Peyer's patch (tissue), 4 donors: ENCODE measurements at regions not wholly inside any gene's neighbourhood (a gene's known extent, or its start where the extent isn't known, plus 50 kb on each side); places are given as distances from the start of the nearest gene placed in this dataset.

ENCODE experiments used
- DNase-seq, 3 donors: peaks; one replicate each; pipeline ENCODE4 v3.0.0-alpha.2; 2017 to 2019
- H3K27ac ChIP-seq, 4 donors: fragments of 200-600 bp; sonication (generic); one replicate each; pipeline ENCODE4 v1.5.1; 2016 to 2019
- H3K27me3 ChIP-seq, 2 donors: fragments of 200-600 bp; sonication (generic); one replicate each; pipeline ENCODE4 v1.5.1; 2019
- H3K36me3 ChIP-seq, 3 donors: fragments of 200-600 bp; sonication (generic); one replicate each; pipeline ENCODE4 v1.5.1; 2016 to 2019
- H3K4me1 ChIP-seq, 4 donors: fragments of 200-600 bp; sonication (generic); one replicate each; pipeline ENCODE4 v1.5.1; 2016 to 2019
- H3K4me3 ChIP-seq, 4 donors: fragments of 200-600 bp; sonication (generic); 1 replicate in 3 of 4; 2 replicates in 1 of 4; pipeline ENCODE4 v1.5.1; 2016 to 2019; ENCODE audit warnings: mild to moderate bottlenecking in 1 of 4
- H3K9me3 ChIP-seq, 4 donors: fragments of 200-600 bp; sonication (generic); one replicate each; pipeline ENCODE4 v1.5.1; 2016 to 2019; ENCODE audit warnings: mild to moderate bottlenecking in 1 of 4
- CTCF ChIP-seq, 6 experiments: fragments of 450-650 bp in 4 of 6; fragments of 200-600 bp in 2 of 6; sonication (generic) in 1 of 6; IDR thresholded peaks; one replicate each; pipeline ENCODE4 v1.5.1; 2017 to 2019; ENCODE audit warnings: antibody characterized with exemption in 6 of 6, mild to moderate bottlenecking in 3 of 6, moderate library complexity in 1 of 6
- POLR2A ChIP-seq, 2 donors: fragments of 450-650 bp; IDR thresholded peaks; one replicate each; pipeline ENCODE4 v1.5.1; 2017; ENCODE audit warnings: antibody characterized with exemption in 2 of 2, mild to moderate bottlenecking in 2 of 2, moderate library complexity in 2 of 2

GRCh38 chr13:106225126-106225525 lies 310.3 kb downstream of the EFNB2 start:
- DNase-seq, result no peak
- no peaks in the 10 kb centered on the region for H3K9me3 ChIP-seq
- H3K4me3 ChIP-seq, result no peak overlapping the region
- no peak for TF ChIP-seq CTCF (IDR thresholded peaks at IDR 0.05)
- TF ChIP-seq POLR2A (IDR thresholded peaks at IDR 0.05), result no peak
- H3K27me3 ChIP-seq, result no peaks in the 10 kb centered on the region
- H3K36me3 ChIP-seq, result no peaks in the 10 kb centered on the region
- no peaks in the 10 kb centered on the region for H3K4me1 ChIP-seq
- no peak overlapping the region for H3K27ac ChIP-seq

- Histone ChIP-seq H3K27me3 (no peaks in the 10 kb centered on the region), H3K36me3 (no peaks in the 10 kb centered on the region), H3K4me3 (no peak overlapping the region), H3K27ac (no peak overlapping the region), H3K9me3 (no peaks in the 10 kb centered on the region), H3K4me1 (no peaks in the 10 kb centered on the region)
- DNase-seq, result no peak
- TF ChIP-seq CTCF (IDR thresholded peaks at IDR 0.05), result no peak
Observed at GRCh38 chr13:106220211-106220610, 315.3 kb downstream of the EFNB2 start.

GRCh38 chr13:106213028-106213757 lies 322.3 kb downstream of the EFNB2 start:
- no peaks in the 10 kb centered on the region for H3K4me1 ChIP-seq
- TF ChIP-seq POLR2A (IDR thresholded peaks at IDR 0.05) (no peak), CTCF (IDR thresholded peaks at IDR 0.05) (no peak)
- no peaks in the 10 kb centered on the region for H3K36me3 ChIP-seq
- no peaks in the 10 kb centered on the region for H3K27me3 ChIP-seq
- H3K9me3 ChIP-seq, result no peaks in the 10 kb centered on the region
- DNase-seq, result no peak
- no peak overlapping the region for H3K27ac ChIP-seq
- H3K4me3 ChIP-seq, result no peak overlapping the region

GRCh38 chr13:106212386-106213010 lies 323.0 kb downstream of the EFNB2 start:
- DNase-seq, result no peak
- Histone ChIP-seq H3K27me3 (no peaks in the 10 kb centered on the region), H3K36me3 (no peaks in the 10 kb centered on the region), H3K4me1 (no peaks in the 10 kb centered on the region), H3K4me3 (no peak overlapping the region), H3K9me3 (no peaks in the 10 kb centered on the region), H3K27ac (no peak overlapping the region)
- TF ChIP-seq POLR2A (IDR thresholded peaks at IDR 0.05), result no peak
- no peak for TF ChIP-seq CTCF (IDR thresholded peaks at IDR 0.05)

GRCh38 chr13:106210324-106210723 lies 325.1 kb downstream of the EFNB2 start:
- H3K9me3 ChIP-seq, result no peaks in the 10 kb centered on the region
- no peaks in the 10 kb centered on the region for H3K36me3 ChIP-seq
- TF ChIP-seq POLR2A (IDR thresholded peaks at IDR 0.05) (no peak), CTCF (IDR thresholded peaks at IDR 0.05) (no peak)
- H3K27ac ChIP-seq, result no peak overlapping the region
- DNase-seq, result no peak
- no peaks in the 10 kb centered on the region for H3K4me1 ChIP-seq
- H3K4me3 ChIP-seq, result no peak overlapping the region
- no peaks in the 10 kb centered on the region for H3K27me3 ChIP-seq
